AG04449 (cell line): ENCODE measurements at regions not wholly inside any gene's neighbourhood (a gene's known extent, or its start where the extent isn't known, plus 50 kb on each side); places are given as distances from the start of the nearest gene placed in this dataset.
"Not testable (repeated sequence)": the region's sequence is repeated elsewhere in the genome, so short reads cannot be mapped to it uniquely, and the experiment has no call there.

Experiments
- CTCF ChIA-PET: fragments of 350-600 bp; formaldehyde crosslinking; extraction: SDS; loops from one replicate; lab custom pipeline; 2021; ENCODE audit warnings: antibody characterized with exemption; lab: Yijun Ruan, JAX
- POLR2A ChIA-PET: fragments of 400-600, 350-600 bp; formaldehyde crosslinking; extraction: SDS; loops from one replicate; lab custom pipeline; 2020; ENCODE audit warnings: antibody characterized with exemption, inconsistent platforms; lab: Yijun Ruan, JAX
- DNase-seq: peaks from one replicate; pipeline ENCODE4 v3.0.0-alpha.2; 2010; ENCODE audit warnings: low read depth, low spot score
- H3K4me3 ChIP-seq: 2 replicates; pipeline ENCODE4 v1.5.1; 2011; ENCODE audit warnings: low read depth, mild to moderate bottlenecking, control low read depth, low read length
- TF ChIP-seq, protein P1 (sequence below): IDR thresholded peaks from one replicate; pipeline ENCODE4 v1.5.1; 2011; ENCODE audit warnings: mild to moderate bottlenecking, moderate library complexity, low read length, control low read depth, inconsistent platforms; ENCODE audit not compliant: insufficient read depth; ENCODE audit errors: missing control alignments

- no peak overlapping the region for H3K4me3 ChIP-seq
- TF ChIP-seq, protein P1, sequence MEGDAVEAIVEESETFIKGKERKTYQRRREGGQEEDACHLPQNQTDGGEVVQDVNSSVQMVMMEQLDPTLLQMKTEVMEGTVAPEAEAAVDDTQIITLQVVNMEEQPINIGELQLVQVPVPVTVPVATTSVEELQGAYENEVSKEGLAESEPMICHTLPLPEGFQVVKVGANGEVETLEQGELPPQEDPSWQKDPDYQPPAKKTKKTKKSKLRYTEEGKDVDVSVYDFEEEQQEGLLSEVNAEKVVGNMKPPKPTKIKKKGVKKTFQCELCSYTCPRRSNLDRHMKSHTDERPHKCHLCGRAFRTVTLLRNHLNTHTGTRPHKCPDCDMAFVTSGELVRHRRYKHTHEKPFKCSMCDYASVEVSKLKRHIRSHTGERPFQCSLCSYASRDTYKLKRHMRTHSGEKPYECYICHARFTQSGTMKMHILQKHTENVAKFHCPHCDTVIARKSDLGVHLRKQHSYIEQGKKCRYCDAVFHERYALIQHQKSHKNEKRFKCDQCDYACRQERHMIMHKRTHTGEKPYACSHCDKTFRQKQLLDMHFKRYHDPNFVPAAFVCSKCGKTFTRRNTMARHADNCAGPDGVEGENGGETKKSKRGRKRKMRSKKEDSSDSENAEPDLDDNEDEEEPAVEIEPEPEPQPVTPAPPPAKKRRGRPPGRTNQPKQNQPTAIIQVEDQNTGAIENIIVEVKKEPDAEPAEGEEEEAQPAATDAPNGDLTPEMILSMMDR = no peak
- no peak for DNase-seq
- ChIA-PET CTCF (no interaction called here), POLR2A (no interaction called here)
Observed at GRCh38 chrY:7659047-7659446, 747.5 kb upstream of the AMELY start.

- CTCF ChIA-PET = no interaction called here
- POLR2A ChIA-PET = no interaction called here
- DNase-seq = peak; percentile 14
- no peak overlapping the region for H3K4me3 ChIP-seq
- TF ChIP-seq, protein P1 = no peak
Observed at GRCh38 chrY:7656596-7656995, 745.0 kb upstream of the AMELY start.

- no peak overlapping the region for H3K4me3 ChIP-seq
- no peak for DNase-seq
- ChIA-PET CTCF (no interaction called here), POLR2A (no interaction called here)
- TF ChIP-seq, protein P1 = no peak
Observed at GRCh38 chrY:7654985-7655384, 743.4 kb upstream of the AMELY start.

DNA sequence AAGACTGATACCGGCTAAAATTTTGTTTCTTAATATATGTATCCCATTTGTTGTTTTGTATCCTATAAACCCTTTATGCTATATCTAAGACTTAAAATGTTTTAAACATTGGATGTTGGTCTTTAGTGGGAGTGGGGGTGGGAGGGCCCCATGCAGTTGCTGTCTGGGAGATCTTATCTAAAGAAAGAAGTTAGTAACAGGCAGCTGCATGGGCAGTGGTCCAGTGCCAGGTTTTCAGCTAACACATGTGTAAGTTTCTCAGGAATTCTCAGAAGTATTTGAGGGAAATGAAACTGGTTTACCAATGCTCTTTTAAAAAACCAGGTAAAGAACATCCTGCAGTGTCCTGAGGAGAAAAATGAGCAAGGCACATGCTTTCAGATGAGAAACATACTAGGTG, 738.3 kb upstream of the AMELY start:
- DNase-seq, CTCF ChIA-PET, POLR2A ChIA-PET, H3K4me3 ChIP-seq: not testable (repeated sequence)
